GM19043 (cell line): ENCODE measurements at regions not wholly inside any gene's neighbourhood (a gene's known extent, or its start where the extent isn't known, plus 50 kb on each side); places are given as distances from the start of the nearest gene placed in this dataset.
A peak's percentile ranks its signal among the peaks of the same experiment; 100 is the strongest.
"Not testable (repeated sequence)": the region's sequence is repeated elsewhere in the genome, so short reads cannot be mapped to it uniquely, and the experiment has no call there.

Experiments used
- ATAC-seq: cut with Tn5 transposase; IDR thresholded peaks from one replicate; pipeline ENCODE4 v1.9.1; 2021; ENCODE audit warnings: low read depth; ENCODE audit not compliant: unreplicated experiment

DNA sequence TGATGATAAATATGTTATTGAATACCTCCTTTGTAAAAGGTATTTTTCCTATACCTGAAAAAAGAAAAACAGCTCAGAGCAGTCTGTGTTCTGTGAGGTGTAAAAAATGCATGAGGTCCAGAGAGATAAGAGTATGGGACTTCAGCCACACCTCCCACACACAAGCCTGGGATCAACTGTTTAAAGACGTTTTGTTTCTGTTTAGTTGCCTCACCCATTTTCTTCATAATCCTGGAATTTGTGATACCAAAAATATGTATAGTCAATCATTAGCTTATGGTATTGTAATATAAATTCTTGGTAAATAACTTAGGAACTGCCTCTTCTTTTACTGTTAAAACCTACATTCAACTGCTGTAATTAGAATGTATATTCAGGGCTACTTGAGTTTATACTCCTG, 1322.9 kb upstream of the TMEFF2 start:
- ATAC-seq = no peak

- ATAC-seq = no peak
Observed at GRCh38 chr2:193506035-193506434, 1311.3 kb upstream of the TMEFF2 start.

- no peak for ATAC-seq
Observed at GRCh38 chr2:193505620-193506019, 1310.9 kb upstream of the TMEFF2 start.

GRCh38 chr2:193502363-193503035, 1307.8 kb upstream of the TMEFF2 start:
- ATAC-seq = no peak

GRCh38 chr2:193496786-193497185, 1302.1 kb upstream of the TMEFF2 start:
- no peak for ATAC-seq

DNA sequence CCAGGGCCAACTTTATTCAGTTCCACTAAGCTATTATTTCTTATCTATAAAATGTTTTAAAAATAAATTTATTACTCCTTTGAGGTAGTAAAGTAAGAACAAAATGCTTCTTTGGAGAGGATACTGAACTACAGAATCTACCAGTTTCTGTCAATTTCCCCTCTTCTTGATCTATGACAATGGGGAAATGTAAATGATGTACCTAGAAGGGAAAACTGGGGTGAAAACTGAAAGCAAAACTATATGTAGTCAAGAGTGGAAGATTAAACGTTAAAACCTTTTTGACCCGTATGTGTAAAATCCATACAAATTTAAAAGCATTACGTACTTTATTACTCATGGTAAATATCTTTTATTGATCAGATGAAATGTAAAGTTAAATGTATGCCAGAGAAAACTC, 1287.8 kb upstream of the TMEFF2 start:
- peak; percentile 94 for ATAC-seq

GRCh38 chr2:193480187-193480586, 1285.5 kb upstream of the TMEFF2 start:
- no peak for ATAC-seq

- ATAC-seq = no peak
Observed at GRCh38 chr2:193476171-193476800, 1281.6 kb upstream of the TMEFF2 start.

DNA sequence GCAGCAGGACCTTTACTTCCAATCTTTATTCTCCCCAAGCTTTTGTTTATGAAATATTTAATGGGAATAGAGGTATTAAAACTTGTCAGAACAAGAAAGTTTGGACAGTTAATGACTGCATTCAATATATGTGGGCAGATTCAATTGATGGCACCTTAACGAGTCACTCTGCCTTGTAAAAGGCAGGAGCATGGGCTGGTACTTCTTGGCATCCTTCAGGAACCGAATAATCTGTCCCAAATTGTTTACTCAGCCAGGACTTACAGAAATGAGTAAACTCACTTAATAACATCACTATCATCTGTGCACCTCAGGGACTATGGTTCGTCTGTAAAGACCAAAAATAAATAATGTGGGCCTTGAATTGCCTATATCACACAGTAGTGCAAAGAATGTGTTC, 1280.3 kb upstream of the TMEFF2 start:
- ATAC-seq = no peak

GRCh38 chr2:193469251-193469650, 1274.5 kb upstream of the TMEFF2 start:
- ATAC-seq = no peak

DNA sequence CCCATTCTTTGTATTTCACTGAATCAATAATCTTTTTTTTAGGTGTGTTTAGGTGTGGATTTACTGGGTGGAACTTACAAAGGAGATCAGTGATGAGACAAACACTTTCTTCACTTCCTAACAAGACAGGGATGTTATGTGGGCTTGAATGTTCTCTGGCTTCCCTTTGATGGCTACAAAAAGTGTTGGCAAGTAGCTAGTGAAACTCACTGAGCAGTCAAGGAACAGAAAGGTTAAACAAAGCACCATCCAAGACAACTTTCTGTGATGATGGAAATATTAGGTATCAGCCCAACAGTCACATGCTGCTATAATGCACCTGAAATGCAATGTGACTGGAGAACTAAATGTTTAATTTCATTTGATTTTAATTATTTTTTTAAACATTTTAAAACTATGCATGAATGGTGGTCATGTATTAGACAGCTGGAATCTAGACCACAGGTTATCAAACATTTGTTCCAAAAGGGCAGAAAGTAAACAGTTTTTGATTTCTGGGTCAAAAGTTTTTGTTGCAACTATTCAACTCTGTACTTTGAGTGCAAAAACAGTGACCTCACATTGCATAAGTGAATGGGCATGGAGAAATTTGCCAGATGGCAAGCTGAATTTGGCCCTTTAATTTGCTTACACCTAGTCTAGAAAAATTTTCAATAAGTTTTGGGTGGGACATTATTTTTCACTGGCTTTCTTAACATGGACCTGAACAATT, 1272.7 kb upstream of the TMEFF2 start:
- no peak for ATAC-seq

GRCh38 chr2:193463011-193463410, 1268.3 kb upstream of the TMEFF2 start:
- no peak for ATAC-seq

DNA sequence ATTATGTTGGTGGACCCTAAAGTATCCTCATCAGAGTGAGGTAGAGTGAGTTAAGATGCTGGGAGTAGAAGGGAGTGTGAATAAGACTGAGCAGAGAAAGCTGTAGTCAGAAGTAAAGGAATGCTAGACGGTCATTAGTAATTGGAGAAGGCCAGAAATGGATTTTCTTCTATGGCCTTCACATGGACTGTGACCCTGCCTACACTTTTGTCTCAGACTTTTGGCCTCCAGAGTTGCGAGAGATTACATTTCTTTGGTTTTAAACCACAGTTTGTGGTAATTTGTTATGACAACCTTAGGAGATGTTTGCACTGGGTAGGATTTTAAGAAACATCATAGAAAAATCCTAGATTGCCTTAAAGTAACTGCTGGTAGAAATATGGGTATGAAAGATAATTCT, 1267.7 kb upstream of the TMEFF2 start:
- ATAC-seq = no peak

GRCh38 chr2:193461431-193461934, 1266.8 kb upstream of the TMEFF2 start:
- ATAC-seq = no peak

DNA sequence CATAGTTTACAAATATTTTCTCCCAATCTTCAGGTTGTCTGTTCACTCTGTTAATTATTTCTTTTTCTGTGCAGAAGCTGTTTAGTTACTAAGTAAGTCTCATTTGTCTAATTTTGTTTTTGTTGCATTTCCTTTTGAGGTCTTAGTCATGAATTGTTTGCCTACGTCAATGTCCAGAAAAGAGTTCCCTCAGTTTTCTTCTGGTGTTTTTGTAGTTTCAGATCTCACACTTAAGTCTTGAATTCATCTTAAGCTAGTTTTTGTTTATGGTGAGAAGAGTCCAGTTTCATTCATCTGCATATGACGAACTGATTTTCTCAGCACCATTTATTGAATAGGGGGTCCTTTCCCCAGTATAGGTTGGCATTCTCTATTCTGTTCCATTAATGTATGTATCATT, 1252.2 kb upstream of the TMEFF2 start:
- ATAC-seq = peak; percentile 54

DNA sequence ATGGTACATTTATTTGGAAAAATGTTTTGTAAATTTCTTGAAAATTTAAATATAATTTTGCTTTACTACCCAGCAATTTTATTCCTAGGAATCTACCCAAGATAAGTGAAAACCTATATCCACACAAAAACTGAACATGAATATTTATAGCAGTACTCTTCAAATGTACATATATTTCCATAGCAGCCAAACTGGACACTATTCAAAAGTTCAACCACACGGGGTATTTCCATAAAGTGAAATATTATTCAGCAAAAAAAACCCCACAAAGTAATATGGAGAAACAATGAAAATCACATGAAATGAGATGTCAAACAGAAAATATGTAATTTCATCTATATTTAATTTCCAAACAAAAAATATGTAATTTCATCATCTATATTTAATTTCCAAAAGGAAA, 1247.6 kb upstream of the TMEFF2 start:
- ATAC-seq = no peak

DNA sequence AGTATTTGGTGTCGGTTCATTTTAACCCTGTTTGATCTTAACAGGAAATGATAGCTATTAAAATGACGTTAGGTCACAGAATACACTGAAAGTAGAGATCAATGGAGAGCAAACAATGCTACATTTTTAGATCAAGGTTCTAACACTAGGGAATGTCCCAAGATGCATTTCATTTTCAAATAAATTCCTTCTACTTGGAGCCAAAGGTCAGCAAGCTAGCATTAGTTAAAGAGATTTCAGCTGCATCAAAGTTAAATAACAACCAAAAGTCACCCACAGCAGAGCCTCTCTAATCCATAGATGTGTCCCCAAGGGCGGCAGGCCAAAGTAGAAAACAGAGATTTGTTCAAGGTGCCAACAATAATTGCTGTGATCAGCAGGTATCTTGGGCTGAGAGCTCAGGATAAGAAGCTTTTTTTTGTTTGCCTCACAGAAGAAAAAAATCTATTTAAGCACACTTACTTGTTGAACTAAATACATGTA, 1233.6 kb upstream of the TMEFF2 start:
- no peak for ATAC-seq

DNA sequence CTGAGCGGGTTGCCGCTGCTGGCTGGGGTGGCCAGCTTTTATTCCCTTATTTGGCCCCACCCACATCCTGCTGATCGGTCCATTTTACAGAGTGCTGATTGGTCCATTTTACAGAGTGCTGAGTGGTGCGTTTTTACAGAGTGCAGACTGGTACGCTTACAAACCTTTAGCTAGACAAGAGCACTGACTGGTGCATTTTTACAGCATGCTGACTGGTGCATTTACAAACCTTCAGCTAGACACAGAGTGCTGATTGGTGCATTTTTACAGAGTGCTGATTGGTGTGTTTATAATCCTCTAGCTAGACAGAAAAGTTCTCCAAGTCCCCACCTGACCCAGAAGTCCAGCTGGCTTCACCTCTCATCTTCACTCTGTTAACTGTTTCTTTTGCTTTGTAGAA, 1217.6 kb upstream of the TMEFF2 start:
- not testable (repeated sequence) for ATAC-seq

DNA sequence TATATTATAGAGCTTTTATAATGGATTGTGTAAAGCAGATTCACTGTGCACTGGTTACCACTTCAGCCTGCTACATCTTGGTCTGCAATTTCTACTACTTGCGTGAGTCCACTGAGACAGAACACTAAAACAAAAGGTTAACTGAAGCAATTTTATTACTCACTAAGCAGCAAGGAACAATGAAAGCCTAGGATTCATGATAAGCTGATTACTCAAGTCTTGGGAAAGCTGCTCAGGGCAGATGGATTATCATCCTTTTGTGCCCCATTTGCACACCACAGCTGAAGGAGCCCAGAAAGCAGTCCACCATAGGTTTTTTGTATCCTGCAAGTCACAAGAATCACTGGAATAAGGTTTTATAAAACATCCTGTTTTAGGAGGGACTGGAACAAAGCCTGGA, 1215.2 kb upstream of the TMEFF2 start:
- ATAC-seq = no peak

DNA sequence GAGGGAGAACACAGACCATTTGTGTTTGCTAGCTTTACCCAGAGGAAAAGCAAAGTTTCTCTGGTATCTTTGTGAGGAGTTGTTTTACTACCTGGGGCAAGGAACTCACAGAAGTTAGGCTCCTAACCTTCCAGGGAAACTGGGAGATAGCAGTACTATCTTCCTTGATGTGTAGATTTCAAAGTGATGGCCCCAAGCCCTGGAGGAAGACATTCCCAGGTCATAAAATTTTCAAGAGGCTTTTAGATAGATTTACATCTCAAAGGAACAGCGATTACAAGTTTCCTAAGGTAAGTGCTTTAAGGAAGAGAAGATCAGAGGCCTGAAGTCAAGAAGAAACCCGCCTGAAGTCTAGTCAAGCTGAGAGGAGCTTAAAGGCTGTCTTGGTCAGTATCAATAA, 1187.8 kb upstream of the TMEFF2 start:
- ATAC-seq = no peak

GRCh38 chr2:193377789-193378188, 1183.1 kb upstream of the TMEFF2 start:
- ATAC-seq = no peak

DNA sequence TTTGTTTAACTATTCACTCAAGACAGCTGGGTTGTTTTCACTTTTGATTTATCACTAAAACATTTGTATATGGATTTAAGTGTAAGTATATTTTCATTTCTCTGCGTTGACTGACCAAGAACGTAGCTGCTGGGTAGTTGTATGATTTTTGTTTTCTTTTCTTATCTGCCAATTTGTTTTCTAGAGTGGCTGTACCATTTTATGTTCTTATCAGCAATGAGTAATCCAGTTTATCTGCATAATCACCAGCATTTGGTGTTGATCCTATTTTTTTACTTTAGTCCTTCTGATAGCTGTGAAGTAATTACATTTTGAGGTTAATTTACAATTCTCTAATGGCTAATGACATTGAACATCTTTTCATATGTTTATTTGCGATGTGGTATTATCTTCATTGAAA, 1178.4 kb upstream of the TMEFF2 start:
- no peak for ATAC-seq
